Peyer's patch (tissue), 4 donors: ENCODE measurements at regions not wholly inside any gene's neighbourhood (a gene's known extent, or its start where the extent isn't known, plus 50 kb on each side); places are given as distances from the start of the nearest gene placed in this dataset.

Source experiments
- POLR2A ChIP-seq, 2 donors: fragments of 450-650 bp; IDR thresholded peaks; one replicate each; pipeline ENCODE4 v1.5.1; 2017; ENCODE audit warnings: antibody characterized with exemption in 2 of 2, mild to moderate bottlenecking in 2 of 2, moderate library complexity in 2 of 2
- TF ChIP-seq, protein P1 (sequence below), 6 experiments: fragments of 450-650 bp in 4 of 6; fragments of 200-600 bp in 2 of 6; sonication (generic) in 1 of 6; IDR thresholded peaks; one replicate each; pipeline ENCODE4 v1.5.1; 2017 to 2019; ENCODE audit warnings: antibody characterized with exemption in 6 of 6, mild to moderate bottlenecking in 3 of 6, moderate library complexity in 1 of 6

DNA sequence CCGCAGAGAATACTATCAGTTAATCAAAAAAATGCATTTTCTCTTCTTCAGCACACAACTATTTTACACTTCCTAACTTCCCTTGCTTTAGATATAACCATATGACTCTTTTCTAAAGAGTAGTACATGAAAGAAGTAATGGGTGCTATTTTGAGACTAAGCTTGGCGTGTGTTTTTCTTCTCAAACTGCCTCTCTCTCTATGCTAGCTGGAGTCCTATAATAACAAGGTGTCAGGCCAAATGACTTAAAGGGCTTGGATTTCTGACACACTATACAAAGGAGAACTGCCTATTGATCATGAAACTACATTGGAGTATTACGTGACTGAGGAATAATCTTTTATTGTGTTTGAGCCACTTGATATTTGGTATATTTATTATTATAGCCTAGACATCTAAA is 1330.1 kb upstream of the SPRY2 start:
- TF ChIP-seq, protein P1, sequence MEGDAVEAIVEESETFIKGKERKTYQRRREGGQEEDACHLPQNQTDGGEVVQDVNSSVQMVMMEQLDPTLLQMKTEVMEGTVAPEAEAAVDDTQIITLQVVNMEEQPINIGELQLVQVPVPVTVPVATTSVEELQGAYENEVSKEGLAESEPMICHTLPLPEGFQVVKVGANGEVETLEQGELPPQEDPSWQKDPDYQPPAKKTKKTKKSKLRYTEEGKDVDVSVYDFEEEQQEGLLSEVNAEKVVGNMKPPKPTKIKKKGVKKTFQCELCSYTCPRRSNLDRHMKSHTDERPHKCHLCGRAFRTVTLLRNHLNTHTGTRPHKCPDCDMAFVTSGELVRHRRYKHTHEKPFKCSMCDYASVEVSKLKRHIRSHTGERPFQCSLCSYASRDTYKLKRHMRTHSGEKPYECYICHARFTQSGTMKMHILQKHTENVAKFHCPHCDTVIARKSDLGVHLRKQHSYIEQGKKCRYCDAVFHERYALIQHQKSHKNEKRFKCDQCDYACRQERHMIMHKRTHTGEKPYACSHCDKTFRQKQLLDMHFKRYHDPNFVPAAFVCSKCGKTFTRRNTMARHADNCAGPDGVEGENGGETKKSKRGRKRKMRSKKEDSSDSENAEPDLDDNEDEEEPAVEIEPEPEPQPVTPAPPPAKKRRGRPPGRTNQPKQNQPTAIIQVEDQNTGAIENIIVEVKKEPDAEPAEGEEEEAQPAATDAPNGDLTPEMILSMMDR (IDR thresholded peaks at IDR 0.05): no peak
- no peak for TF ChIP-seq POLR2A (IDR thresholded peaks at IDR 0.05)
